NCI-H146 treated with DMSO at 0.1 percent for 48 hours (cell line): ENCODE measurements at regions not wholly inside any gene's neighbourhood (a gene's known extent, or its start where the extent isn't known, plus 50 kb on each side); places are given as distances from the start of the nearest gene placed in this dataset.

Experiments used
- DNase-seq: peaks from one replicate; lab custom pipeline; 2025; ENCODE audit not compliant: unreplicated experiment; lab: John Stamatoyannopoulos, UW

DNA sequence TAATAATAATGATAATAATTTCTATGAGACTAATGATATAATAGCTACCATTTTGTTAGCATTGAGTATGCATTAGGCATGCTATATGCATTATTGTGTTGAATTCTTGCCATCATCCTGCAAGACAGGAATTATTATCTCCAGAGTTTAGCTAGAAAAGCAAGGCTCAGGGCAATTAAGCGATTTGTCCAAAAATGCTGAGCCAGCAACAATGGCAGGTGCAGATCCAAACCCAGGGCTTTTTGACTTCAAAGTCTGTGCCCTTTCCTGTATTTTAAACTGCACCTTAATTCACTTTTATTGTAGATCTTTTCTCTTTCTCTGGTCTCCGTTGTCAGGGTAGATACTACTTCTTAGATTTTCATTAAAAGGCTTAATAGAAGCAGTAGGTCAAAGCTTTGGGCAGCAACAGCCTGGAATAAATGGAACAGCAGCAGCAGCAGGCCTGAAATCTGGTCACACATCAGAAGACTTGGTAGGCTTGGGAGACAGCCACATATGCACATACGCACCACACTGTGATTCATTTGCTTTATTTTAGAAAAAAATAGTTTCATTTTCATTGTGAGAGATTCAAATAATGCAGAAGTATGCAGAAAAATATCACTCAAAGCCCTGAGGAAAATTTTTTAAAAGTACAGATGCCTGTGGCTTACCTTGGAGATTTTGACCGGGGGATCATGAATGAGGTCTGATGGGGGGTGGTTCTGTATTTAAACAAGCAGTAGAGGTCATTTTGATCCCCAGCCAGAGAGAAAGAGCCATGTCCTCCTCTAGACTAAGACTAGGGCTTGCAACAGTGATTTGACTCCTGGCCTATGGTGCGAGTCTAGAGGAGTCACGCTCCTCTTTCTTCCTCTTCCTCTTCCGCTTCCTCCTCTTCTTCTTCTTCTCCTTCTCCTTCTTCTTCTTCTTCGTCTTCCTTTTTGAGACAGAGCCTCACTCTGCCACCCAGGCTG is 455.7 kb downstream of the TSN start:
- no peak for DNase-seq

DNA sequence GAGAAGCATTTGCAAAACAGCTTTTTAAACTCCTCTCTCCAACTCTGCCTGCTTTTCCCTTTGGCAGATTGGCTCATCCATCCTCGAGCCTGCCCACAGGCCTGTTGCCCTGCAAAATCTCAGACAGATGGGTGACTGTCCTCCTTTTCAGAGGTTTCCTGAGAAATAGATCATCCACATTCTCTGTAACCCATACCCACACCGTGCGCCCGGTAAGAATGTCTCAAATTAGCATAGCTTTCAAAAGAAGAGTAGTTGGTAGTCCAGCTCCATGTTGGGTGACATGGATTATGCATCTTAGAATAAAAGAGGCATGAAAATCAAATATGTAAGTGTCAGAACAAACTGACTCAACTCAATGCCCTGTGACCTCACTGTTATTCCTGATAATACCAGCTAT is 457.9 kb downstream of the TSN start:
- DNase-seq = no peak

DNA sequence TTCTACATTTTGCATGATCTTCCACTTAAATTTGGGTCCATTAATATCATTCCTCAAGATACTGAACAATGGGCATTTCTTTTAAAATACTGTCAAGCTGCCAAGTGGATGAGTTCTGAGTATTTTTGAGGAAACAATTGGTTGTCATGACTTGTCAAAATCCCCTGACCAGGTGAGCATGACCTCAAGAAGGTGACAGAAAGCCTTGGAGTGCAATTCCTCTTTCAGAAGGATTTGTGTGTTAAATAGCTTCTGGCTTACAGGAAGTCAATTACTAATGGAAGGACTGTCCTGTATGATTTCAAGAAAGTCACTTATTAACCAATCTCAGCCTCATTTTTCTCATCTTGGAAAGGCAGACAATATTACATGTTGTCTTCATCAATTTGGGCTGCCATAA is 460.6 kb downstream of the TSN start:
- DNase-seq = no peak

DNA sequence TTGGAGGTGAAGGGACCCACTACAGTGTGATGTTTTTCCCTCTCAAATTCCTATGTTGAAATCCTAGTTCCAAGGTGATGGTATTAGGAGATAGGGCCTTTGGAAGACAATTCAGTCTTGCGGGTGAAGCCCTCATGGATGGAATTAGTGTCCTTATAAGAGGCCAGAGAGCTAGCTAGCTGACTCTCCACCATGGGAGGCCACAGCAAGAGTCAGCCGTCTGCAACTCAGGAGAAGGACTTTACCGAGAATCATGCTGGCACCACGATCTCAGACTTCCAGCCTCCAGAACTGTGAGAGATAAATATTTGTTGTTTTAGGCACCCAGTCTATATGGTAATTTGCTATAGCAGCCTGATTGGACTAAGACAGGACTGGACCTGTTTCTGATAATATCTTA is 461.4 kb downstream of the TSN start:
- no peak for DNase-seq

DNA sequence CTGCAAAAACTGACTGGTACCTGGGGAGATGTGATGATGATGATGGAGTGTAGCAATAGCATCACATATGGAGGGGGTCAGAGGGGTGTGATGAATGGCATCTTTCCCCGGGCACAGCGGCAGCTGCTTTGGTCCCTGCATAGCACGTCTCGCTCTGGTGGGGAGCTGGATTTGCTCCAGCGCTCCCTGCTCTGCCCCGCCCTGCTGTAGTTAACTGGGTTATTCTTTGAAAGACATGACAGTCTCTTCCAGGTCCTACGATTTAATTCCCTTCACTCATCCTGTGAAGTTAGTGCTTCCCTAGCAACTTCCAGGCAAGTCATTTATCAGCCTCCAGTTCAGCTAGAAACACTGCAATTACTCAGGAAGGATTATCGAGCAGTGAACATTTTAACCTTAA is 463.1 kb downstream of the TSN start:
- DNase-seq = no peak

DNA sequence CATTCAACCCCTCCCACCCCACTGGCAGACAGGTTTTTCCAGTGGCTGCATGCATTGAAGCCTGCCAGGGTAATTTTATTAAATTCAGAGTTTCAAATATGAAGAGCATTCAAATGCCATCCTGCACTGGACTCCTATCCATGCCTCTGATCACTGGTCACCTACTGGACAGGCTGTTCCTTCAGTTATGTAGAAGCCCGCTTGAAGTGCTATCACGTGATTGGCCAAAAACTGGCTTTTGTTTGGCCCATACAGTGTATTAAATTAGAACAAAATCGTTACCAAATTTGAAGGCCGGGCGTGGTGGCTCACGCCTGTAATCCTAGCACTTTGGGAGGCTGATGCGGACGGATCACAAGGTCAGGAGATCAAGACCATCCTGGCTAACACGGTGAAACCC is 464.1 kb downstream of the TSN start:
- DNase-seq = no peak

DNA sequence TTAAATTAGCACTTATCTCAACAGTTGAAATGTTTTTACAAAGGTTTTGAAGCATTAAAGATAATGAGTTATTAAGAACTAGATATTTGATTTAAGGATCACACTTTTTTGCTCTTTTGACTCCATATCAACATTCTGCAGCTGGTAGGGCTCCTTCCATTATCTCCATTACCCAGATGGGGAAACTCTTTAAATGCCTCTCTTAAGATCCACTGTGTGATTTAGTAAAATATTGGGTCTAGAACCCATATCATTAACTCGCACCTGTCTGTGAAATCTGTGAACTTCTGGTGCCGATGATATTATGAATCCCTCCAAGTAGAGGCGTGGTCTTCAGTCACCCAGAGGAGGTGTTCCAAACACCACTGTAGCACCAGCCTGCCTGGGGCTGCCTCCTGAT is 466.2 kb downstream of the TSN start:
- DNase-seq = no peak

DNA sequence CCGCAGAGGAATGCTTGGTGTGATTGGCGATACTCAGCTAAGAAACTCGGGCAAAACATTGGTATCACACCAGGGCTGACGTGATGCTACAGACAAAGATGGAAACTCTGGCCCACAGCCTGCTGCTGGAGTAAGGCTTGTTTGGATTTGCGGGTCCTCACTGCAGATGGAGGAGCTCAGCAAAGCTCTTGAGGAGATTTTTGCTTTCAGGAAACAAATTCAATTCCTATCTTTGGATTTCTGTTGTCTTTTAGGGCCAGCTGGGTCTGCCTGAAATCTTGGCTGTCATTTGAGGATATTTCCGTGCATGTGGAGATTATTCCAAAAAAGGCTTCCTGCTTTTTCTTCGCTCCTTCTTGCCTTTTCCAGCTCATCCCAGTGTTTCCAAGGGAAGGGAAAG is 475.8 kb downstream of the TSN start:
- no peak for DNase-seq

DNA sequence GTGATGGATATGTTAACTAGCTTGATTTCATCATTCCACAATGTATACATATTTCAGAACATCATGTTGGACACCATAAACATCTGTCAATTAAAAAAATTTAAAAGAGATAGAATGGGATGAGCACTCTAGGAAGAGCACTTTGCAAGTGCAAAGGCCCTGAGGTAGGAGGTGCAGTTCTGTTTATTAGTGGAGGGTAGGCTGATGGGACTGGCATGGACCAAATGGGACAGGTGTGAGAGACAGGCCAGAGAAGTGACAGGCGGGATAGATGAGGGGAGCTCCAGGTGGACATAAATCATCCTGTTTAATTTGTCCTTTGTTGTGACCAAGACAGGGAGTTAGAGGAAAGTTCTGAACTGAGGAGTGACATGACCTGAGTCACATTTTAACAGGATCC is 477.9 kb downstream of the TSN start:
- DNase-seq = no peak

DNA sequence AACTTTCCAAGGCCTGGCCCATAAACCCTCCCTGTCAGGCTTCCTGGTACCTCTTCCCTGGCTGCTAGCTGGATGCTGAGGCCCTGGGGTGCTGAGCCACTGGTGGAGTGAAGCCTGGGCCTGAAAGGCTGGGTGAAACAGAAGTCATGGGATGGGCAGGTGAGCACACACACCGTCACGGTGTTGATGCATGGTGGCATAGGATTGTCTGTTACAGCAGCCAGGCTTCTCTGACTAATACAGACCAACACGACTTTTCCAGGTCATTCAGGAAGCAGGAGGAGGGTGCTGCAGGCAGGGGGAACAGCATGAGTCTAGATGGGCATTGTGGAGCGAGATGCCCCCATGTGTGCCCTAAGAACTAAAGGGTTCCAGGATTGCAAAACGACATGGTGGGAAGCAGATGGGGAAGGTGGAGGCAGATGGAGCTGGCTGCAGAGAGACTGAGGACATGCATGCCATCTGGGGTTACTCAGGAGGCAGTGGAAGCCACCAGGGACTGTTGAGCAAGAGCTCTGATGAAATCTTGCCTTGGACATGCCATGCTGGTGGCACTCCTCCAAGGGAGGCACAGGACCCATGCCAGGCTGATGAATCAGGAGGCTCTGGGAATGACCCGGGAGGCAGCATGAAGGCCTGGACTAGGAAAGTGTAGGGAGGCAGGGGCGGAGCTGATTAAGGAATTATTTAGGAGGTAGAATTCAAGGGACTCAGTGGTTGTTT is 480.9 kb downstream of the TSN start:
- DNase-seq = no peak

DNA sequence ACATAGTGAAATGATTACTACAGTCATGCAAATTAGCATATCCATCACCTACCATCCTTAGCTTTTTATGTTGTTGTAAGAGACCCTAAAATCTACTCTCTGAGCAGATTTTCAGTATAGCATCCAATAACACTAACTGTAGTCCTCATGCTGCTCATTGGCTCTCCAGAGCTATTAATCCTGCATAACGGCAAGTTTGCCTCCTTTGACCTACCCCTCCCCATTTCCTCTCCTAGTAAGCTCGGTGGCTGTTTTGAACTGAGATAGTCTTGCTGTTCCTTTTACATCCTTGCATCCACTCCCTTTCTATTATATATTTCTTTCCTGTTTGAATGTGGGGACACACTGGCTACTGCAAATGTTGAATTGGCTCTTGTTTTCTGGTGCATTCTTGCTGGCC is 481.5 kb downstream of the TSN start:
- DNase-seq = no peak

DNA sequence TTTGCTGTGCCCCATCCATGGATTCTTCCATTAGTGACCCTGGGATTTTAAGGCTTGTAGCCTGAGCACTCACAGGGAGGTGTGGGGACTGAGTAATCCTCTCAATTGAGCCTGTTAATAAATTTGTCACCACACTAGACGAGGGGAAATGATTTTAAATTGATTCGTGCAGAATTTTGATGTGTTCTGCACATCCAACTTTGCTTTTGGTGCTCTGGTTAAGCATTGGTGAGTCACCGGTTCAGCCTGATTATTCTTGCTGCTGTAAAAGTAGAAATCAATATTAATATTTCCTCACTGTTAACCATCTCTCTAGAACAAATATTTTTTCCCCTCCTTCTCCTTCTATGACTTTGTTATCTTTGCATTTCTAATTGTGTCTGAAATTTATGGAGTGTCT is 482.0 kb downstream of the TSN start:
- peak; percentile 30 for DNase-seq

DNA sequence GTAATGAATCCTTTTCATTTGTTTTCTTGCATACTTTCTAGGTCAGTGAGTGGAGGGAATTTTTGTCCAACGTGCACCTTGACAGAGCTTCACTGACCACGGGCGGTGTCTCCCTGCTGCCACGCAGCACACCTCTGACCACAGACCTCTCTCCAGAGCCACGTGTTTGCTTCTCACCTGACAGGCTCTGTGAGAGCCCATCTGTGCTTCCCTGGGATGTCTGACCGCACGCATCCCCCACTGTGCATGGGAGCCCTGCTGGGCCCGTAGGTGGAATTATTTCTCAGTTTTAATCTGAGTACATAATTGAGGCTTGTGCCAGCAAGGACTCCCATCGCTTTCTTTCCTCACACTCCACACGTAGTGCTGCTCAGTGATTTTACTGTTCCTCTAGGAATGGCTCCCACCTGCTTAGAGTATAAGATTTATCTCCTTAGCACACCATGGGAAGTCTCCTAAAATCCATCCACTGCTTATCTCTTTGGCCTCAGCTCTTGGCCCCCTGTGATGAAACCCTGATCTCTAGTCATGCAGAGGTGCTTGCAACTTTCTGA is 482.6 kb downstream of the TSN start:
- peak; percentile 66 for DNase-seq

DNA sequence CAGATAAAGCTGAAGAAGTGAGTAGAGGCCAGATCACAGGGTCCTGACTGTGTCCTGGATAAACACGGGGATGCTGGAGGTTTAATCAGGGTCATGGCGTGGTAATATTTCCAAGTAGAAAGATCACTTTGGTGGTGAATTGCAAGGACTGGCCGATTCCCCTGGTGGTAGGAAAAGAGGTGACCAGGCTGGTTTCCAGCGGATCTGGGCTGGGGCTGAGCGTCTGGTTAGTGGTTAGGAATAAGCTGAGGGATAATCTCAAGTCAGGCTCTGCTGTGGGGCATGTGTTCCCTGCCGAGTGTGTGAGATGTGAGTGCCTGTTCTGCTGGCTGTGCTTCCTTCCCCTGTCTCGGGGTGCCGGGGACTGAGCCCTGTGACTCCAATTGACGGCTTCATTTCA is 484.0 kb downstream of the TSN start:
- no peak for DNase-seq

DNA sequence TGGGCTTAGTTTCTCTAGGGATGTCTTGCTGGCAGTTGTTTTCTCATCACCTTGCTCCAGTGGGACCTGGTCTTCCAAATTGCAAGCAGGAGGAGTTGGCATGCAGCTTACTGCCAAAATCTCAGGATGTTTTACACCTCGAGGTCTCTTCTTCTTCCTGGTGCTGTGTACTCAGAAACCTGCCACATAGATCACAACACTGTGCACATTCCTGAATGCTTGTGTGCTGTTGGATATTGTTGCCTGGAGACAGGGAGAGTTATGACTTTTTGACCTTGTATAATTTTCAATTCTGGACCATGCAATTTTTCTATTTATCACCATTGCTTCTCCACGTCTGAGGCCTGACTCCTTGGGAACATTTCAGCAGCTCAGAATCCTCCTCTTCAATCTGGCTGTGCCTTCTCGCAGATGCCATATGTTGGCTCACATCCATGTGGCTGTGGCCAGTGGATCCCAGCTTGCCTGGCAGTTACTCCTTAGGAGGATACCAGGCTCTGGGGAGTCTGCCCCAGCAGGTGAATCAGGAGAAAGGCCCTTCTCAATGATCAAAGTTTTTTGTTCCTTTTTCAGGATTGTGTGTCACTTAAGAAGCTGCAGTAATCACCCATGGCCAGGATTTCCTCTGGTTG is 489.3 kb downstream of the TSN start:
- no peak for DNase-seq

DNA sequence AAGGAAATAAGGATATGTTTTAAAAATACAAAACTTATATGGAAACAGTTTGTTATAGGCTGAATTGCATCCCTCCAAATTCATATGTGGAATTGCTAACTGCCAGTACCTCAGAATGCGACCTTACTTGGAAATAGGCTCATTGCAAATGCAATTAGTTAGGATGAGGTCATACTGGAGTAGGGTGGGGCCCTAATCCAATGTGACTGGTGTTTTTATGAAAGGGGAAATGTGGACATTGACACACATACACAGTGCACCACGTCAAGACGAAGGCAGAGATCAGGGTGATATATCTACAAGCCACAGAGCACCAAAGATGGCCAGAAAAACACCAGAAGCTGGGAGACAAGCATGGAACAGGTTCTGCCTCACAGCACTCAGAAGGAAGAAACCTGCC is 494.2 kb downstream of the TSN start:
- DNase-seq = no peak

DNA sequence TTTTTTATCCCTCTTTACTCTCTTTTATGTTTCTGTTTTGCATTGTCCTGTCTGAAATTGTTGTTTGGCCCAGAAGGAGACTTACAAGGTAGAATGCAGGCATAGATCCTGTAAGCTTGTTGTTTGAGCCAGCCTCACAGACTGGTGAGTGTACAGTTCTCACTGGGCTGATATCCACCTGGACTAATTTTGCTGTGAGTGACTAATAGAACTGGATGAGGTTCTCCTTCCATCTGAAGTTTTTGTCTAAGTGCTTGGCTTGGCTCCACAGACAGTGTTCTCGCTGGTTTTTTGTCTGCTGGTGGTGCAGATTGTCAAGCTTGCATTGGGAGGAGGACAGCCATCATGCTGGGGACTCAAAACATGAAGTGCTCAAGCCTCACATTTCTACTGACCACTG is 495.7 kb downstream of the TSN start:
- no peak for DNase-seq

DNA sequence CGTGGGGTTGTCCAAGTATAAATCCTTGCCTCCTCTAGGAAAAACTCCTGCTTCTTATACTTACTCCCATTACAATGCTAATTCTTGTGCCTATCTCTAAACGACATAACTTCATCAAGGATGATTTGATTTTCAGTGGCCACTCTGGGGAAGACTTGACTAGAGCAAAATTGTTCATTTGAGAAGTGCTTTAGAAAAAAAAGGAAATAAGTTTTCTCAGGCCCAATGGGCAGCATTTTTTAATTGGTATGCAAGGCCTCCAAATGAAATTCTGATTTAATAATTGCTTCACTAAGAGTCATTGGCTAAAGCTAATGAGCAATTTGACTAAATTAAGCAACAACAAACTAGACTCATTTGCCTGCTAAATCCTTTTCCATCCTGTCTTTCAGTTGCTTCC is 496.1 kb downstream of the TSN start:
- no peak for DNase-seq

DNA sequence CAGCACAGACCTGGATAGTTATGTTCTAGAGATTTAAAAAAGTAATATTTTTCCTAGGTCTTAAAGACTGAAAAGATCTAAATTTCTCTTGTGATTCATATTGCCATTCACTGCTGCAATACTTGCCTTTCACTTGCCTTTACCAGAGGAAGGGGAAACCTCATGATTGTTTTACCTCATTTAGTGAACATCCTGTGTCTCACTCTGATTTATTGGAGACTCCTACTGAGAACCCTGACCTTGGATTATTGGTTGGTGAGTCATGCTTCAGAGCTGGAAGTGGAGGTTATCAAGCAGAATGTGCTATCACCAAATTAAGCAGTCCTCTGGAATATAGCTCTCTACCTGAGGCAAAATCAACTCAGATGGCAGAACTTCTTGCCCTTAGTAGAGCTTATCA is 500.5 kb downstream of the TSN start:
- peak; percentile 15 for DNase-seq

DNA sequence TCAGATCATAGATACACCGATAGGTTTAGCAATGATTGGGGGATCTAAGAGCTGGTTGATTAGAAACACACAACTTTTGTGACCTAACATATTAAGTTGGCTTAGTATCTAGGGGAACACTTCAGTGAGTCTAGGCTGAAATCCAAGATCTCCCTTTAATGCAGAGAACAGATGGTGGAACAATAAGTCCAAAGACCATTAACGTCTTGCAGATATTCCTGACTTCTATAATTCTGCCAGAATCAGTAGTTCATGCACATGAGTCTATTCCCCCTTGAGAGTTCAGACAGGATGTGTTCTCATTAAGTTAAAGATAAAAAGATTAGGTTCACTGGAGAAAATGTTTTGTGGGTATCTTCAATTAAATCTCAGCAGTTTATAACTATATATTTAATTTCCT is 506.5 kb downstream of the TSN start:
- DNase-seq = no peak

DNA sequence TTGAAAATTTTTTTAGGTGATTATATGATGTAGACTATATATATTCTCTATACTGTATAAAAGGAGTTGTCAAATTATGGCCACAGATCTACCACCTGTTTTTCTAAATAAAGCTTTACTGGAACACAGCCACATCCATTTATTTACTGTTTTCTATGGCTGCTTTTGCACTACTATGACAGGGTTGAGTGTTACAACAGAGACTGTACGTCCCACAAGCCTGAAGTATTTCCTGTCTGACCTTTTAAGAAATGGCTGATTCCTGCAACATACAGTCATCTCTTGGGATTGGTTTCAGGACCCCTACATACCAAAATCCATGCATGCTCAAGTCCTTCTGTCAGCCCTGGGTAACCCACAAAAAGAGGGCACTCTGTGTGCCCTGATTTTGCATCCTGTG is 508.3 kb downstream of the TSN start:
- DNase-seq = no peak

DNA sequence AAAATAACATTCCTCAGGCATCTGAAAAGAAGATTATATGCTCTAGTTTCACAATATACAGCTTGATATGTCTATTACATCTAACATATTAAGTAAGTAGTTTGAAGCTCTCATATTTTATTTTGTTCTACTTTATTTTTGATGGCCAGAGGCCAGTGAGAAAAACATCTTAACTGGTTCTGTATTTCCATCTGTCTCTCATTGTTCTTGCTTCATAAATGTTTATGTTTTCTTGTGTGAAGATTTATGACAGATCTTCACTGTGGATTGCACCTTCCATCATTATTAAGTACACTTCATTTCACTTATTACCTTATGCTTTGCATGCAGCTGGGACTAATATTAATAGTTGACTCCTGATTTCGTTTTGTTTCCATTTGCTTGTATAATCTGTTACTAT is 511.2 kb downstream of the TSN start:
- DNase-seq = no peak
